Suppressor macrophage treated with lipopolysaccharide for 1 hour (primary cell): ENCODE measurements at regions not wholly inside any gene's neighbourhood (a gene's known extent, or its start where the extent isn't known, plus 50 kb on each side); places are given as distances from the start of the nearest gene placed in this dataset.

Source experiments
- DNase-seq, 3 donors: peaks; one replicate each; pipeline ENCODE4 v3.0.0-alpha.2; 2020 to 2022

- peak in 1 of 3 donors; percentile 6 for DNase-seq
These were observed 70.0 kb upstream of the C21orf91 start for GRCh38 chr21:17889171-17889570.

- DNase-seq, result no peak
These were observed 50.0 kb upstream of the C21orf91 start for GRCh38 chr21:17869115-17869514.
